GDM1 (cell line): ENCODE measurements at regions not wholly inside any gene's neighbourhood (a gene's known extent, or its start where the extent isn't known, plus 50 kb on each side); places are given as distances from the start of the nearest gene placed in this dataset.
"Not testable (repeated sequence)": the region's sequence is repeated elsewhere in the genome, so short reads cannot be mapped to it uniquely, and the experiment has no call there.

Experiments
- DNase-seq: peaks from one replicate; lab custom pipeline; 2025; lab: John Stamatoyannopoulos, UW

DNA sequence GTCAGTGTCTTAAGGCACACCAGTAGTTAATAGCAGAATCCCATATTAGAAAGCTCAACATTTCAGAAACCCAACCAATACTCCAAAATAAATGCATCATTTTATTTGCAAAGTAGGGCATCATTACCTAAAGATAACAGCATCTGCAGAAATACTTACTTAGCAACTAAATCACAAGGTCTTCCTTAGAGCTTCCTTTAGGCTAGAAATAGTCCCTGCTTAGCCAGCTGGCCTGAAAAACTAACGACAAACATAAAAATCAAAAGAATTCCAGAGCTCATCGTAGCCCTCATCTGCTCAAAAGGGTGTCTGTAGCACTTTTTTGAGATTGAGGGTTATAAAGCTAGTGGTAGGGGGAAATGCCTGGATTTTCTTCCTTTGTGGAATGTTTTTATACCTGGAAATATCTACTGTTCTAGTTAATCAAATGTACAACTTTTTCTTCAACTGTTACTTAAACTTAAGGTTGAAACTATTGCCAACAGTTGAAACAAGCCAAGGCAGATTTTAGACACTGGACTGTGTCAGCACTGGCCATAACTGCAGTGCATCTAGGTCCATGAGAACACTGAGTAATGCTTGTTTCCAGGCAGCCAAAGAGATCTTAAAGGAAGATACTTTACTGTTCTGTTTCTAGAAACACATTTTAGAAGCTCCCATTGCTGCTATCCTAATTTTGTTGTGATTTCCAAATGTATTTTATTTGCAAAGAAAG lies 129.4 kb upstream of the RASA1 start:
- no peak for DNase-seq

DNA sequence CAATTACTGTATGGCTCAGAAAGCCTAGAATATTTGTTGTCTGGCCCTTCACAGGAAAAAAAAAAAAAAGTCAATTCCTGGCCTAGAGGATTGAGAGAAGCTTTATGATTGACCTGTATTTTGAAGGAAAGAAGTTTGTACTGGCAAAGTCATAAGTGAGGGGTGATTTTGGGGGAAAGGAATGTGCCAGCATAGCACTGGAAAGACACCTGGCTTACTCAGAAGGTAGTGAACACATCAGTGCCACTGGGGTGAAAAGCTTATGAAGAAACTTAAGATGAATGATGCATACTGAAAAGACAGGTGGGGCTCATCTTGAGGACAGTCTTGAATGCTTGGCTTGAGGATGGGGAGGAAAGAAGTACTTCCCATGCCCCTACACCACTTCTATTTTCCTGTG lies 127.9 kb upstream of the RASA1 start:
- no peak for DNase-seq

DNA sequence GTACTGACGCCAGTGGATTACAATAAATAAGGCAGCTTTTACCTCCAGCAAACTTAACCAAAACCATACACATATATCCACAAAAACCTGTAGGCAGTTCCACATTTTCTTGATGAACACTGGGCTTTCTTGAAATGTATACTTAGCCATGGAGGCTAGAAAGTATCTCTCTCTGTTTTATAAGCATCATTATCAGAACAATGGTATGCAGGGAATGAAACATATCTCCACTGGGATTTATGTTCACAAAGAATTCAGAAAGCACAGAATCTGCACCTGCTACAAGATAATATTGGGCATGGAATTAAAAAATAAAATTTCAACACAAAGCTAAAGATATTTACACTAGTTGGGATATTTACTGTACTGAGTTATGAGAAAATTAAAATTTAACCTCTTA lies 126.1 kb upstream of the RASA1 start:
- no peak for DNase-seq

GRCh38 chr5:87145853-87146252 lies 121.8 kb upstream of the RASA1 start:
- DNase-seq, result not testable (repeated sequence)

DNA sequence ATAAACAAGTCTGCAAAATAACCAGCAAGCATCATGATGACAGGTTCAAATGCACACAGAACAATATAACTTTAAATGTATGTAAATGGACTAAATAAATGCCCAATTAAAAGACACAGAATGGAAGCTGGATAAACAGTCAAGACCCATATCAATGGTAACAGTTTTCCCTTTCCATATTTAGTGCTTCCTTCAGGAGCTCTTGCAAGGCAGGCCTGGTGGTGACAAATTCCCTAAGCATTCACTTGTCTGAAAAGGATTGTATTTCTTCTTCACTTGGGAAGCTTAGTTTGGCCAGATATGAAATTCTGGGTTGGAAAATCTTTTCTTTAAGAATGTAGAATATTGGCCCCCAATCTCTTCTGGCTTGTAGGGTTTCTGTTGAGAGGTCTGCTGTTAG lies 120.2 kb upstream of the RASA1 start:
- DNase-seq, result no peak

GRCh38 chr5:87150630-87151029 lies 117.1 kb upstream of the RASA1 start:
- DNase-seq, result no peak

- no peak for DNase-seq
Measured at GRCh38 chr5:87151547-87151946, 116.1 kb upstream of the RASA1 start.

DNA sequence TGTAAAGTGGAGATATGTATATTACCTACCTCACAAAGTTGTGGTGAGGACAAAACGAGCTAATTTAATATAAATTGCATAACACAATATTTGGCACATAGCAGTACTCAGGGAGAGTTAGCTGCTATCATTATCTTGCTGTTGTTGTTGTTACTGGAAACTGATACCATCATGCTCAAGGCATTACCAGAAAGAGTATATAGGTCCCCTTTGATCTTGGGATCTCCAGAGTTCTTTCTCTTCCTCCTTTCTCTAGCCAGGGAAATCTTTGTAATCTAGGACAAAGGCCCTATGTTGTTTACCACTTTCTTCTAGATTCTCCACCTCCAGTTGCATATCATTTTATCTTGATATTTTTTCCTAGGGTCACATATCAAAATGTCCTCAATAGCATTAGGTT lies 114.8 kb upstream of the RASA1 start:
- DNase-seq, result no peak

DNA sequence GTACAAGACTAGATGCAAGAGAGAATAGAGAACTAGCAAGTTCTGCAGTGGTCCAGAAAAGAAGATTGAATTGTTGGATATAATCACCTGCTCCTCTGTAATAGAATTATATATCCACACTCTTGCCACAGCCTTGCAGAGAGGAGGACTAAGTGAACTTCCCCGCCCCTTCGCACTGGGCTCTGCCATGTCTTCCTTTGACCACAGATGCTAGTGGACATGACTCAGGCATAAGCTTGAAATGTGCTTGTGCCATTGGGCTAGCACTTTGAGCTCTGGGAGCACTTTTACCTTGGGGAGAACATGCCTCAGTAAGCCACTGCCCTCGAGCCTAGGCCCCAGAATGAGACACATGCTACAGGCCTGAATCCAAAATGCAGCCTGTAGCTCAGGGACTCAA lies 113.5 kb upstream of the RASA1 start:
- no peak for DNase-seq

GRCh38 chr5:87155106-87155505 lies 112.6 kb upstream of the RASA1 start:
- DNase-seq, result no peak

DNA sequence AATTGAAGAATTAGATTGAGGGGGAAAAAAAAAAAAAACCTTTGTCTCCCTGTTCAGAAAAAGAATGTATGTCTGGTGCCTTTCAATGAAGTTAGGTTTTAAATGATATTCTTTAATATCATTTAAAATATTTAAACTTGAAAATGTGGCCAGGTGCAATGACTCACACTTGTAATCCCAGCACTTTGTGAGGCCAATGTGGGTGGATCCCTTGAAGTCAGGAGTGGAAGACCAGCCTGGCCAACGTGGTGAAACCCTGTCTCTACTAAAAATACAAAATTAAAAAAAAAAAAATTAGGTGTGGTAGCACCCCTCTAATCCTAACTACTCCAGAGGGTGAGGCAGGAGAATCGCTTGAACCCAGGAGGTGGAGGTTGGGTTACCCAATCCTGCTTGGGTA lies 111.1 kb upstream of the RASA1 start:
- no peak for DNase-seq

GRCh38 chr5:87164409-87164808 lies 103.3 kb upstream of the RASA1 start:
- DNase-seq, result no peak

DNA sequence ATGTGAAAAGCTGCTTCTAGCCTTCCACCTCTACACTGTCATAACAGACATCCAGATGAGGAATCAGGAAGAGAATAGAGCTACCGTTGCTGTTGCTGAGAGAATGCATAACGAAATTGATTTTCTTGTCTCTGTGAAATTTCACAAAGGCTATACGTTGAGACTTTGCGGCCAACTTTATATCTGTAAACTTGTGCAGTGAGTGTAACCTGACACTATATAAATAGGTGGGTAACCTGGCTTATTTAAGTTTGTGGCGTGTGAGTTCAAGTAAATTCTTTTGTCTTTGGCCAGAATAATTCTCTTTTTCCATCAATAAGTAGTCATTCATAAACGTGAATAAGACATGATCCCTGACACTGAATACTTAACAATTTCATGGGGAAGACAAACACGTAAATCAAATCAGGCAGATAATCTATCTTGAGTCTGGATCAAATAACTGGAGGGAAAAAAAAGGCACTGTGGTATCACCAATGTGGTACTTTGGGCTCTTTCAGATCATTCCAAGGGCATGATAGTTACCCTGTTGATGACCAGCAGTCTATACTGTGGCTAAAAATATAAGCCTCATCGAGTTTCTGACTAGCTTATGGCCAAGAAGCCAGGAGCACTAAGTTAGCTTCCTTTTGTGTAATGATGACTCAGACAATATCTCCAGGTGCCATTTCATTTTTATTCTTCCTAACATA lies 98.2 kb upstream of the RASA1 start:
- no peak for DNase-seq

- no peak for DNase-seq
Measured at GRCh38 chr5:87170799-87171198, 96.9 kb upstream of the RASA1 start.

DNA sequence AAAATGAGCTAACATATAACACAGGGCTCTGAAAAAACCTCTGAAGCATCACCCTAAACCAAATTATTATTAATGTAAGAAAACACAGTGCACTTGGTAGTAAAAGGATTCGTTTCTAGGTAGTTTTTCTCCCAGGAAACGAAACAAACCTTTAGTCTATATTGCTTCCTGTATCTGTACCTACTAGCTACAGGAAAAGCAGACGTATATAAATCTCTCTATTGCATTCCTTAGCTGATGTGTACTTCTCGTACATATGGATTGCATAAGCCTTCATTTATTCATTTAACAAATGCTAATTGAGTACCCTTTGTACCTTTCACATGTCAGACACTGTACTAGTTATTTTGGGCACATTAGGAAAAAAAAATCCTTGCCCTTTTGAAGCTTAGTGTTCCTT lies 85.0 kb upstream of the RASA1 start:
- DNase-seq, result no peak

- no peak for DNase-seq
Measured at GRCh38 chr5:87183896-87184295, 83.8 kb upstream of the RASA1 start.

GRCh38 chr5:87184605-87185004 lies 83.1 kb upstream of the RASA1 start:
- no peak for DNase-seq

- DNase-seq, result no peak
Measured at GRCh38 chr5:87185838-87186237, 81.8 kb upstream of the RASA1 start.

GRCh38 chr5:87188391-87188790 lies 79.3 kb upstream of the RASA1 start:
- DNase-seq, result no peak

- no peak for DNase-seq
Measured at GRCh38 chr5:87190041-87190440, 77.6 kb upstream of the RASA1 start.

DNA sequence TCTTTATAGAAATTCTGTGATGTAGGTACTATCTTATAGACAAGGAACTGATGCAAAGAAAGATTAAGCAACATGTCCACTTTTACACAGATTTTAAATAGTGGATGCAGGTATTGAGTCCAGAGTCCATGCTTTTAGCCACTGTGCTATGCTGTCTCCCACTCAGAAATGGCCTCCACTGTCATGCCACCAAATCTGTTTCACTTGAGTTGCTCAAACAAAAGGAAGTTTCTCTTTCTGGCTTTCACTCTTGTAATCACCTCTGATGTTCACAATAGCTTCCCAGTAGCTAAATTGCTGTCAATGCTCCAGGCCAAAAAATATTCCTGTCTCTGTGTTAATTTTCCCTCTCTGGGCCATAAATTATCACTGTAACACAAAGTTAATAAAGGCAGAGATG lies 77.0 kb upstream of the RASA1 start:
- DNase-seq, result no peak

- DNase-seq, result no peak
Measured at GRCh38 chr5:87191645-87192044, 76.0 kb upstream of the RASA1 start.

DNA sequence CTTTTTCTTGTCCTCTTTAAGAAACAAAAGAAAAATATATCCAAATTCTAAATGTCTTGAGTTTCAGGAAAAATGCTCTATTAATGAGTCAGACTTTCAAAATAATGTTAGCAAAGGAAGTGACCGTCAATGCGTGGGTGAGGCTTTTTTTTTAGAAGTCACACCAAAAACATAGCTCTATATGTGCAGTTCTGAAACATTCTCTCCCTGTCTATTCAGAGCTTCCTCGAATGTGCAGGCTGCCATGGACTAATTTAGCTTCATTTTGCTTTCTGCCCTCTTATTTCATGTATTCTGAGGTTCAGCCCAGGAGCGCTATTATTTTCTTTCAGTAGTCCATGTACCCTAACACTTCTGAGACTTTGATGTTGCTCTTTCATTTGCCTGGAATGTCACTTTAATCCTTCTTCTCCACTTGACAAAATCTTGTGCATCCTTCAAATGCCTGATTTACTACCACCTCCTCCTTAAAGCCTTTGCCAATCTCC lies 72.5 kb upstream of the RASA1 start:
- DNase-seq, result no peak

GRCh38 chr5:87195616-87196015 lies 72.1 kb upstream of the RASA1 start:
- DNase-seq, result no peak
